ENCODE measurements at regions not wholly inside any gene's neighbourhood (a gene's known extent, or its start where the extent isn't known, plus 50 kb on each side); places are given as distances from the start of the nearest gene placed in this dataset.

DNA sequence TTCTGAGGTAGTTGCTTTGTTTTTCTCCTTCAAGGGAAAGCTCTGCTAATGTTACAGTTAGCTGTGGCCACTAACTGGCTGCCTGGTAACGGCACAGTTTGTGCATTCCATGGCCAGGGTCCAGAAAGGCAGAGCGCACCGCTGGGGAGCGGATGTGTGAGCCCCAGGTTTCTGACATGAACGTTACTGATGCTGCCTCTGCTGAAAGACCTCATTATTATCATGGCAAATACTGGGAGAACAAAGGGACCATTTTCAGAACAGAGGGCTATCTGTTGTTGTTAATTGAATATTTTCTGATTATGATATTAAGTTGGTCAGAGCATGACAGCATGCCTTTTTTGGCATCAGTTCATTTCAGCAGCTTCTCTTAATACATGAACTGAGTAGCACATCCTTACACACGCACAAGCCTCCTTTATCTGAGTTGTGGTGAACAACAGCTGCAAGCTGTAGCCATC, 134.1 kb downstream of the NUDT12 start:
- no peak for DNase-seq
- no peaks in the 10 kb centered on the region for H3K36me3 Mint-ChIP-seq
- no peaks in the 10 kb centered on the region for H3K9me3 Mint-ChIP-seq
- H3K27ac Mint-ChIP-seq, result no peak overlapping the region
- H3K27me3 Mint-ChIP-seq, result no peaks in the 10 kb centered on the region
- H3K4me3 Mint-ChIP-seq, result no peak overlapping the region
- no peak for ATAC-seq (replicated peaks)
- peaks cover 2 to 4% of the 10 kb centered on the region in 2 donors for H3K4me1 Mint-ChIP-seq

DNA sequence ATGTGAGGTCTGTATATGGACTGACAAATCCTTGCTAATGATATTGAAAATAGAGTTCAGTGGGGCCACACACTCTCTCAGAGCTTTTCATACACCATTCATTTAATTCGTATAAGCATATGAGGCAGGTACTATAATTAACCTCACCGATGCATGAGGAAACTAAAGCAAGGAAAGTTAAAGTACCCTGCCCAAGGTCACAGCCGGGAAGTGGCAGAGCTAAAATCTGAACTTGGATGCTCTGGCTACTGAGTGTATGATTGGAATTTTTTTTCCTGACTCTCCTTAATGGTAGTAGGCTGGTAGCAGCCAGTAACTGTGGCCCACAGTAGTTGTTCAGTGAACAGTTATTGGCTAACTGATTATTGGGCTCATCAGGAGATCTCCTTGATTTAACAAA, 135.3 kb downstream of the NUDT12 start:
- H3K9me3 Mint-ChIP-seq, result no peaks in the 10 kb centered on the region
- H3K27me3 Mint-ChIP-seq, result no peaks in the 10 kb centered on the region
- H3K27ac Mint-ChIP-seq, result no peak overlapping the region
- DNase-seq (no peak), ATAC-seq (replicated peaks) (no peak)
- no peaks in the 10 kb centered on the region for H3K36me3 Mint-ChIP-seq
- no peak overlapping the region for H3K4me3 Mint-ChIP-seq
- H3K4me1 Mint-ChIP-seq, result peaks cover 2 to 4% of the 10 kb centered on the region in 2 donors

DNA sequence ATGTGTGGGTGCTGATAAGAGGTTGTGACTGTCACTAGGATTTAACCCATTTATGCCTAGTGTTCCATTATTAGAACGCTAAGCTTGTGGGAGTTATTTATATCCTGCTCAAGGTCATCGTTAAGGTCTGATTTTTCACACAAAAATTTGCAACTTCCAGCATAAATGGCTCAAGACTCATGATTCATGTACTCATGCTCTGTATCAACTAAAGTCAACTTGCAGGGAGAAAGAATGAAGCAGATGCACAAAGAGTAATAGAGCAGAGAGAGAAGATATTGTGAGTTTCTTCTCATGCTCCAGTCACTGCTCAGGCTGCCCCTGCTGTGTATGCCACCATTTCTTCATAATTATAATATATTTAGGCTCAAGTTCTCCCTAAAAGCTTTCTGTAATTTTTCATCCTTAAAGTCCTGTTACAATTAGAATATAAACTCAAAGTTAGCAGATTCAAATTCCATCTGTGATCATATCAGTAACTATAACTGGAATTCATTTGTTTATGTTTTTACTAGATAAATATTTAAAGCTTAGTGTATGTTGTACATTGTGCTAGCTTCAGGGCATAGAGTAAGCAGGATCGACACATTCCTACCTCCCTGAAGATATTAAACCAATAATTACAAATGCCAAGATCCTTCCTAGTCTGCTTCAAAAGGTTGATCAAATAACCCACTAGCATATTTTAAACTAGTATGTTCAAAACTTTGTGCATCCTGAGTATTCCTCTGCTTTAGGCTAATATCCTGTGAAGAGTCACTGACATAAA, 136.7 kb downstream of the NUDT12 start:
- Mint-ChIP-seq H3K4me1 (peaks cover 2 to 11% of the 10 kb centered on the region in 2 donors), H3K4me3 (no peak overlapping the region), H3K27me3 (no peaks in the 10 kb centered on the region), H3K9me3 (no peaks in the 10 kb centered on the region), H3K36me3 (no peaks in the 10 kb centered on the region), H3K27ac (no peak overlapping the region)
- DNase-seq (no peak), ATAC-seq (replicated peaks) (no peak)

DNA sequence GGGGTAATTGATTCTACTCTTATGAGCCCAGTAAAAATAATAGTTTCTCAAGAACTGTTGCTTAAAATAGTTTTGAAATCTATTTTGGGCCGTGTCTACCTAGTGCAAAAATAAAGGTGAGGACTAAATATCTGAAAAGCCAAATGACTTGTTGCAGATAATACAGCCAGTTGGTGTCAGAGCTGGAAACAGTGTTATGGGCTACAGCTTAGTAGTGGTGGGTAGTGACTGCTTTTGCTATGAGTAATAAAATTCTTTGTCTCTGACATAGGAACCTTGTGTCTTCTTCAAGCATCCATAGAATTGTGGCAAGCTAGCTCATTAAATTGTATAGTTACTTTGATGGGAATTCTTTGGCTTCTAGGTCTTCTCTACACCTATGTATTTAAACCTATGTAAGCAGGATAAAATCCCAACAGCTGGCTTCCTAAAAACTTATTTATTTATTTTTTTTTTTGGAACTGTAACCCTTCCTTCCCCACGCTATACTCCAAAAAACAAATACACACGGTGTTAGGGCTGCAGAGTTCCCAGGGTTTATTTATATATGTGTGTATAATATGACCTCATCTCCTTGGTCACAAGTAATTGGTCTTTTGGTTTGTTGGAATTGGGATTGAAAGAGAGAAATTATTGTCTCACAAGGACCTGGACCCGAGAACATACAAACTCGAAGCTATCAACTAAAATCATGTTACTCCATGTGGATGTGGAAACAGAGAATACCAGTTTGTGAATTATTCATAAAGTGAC, 138.0 kb downstream of the NUDT12 start:
- Mint-ChIP-seq H3K27me3 (no peaks in the 10 kb centered on the region), H3K4me3 (no peak overlapping the region), H3K36me3 (no peaks in the 10 kb centered on the region), H3K27ac (no peak overlapping the region), H3K4me1 (peaks cover 2 to 12% of the 10 kb centered on the region in 2 donors), H3K9me3 (no peaks in the 10 kb centered on the region)
- ATAC-seq (replicated peaks) (peak; percentile 94 to 95), DNase-seq (peak; percentile 4)

DNA sequence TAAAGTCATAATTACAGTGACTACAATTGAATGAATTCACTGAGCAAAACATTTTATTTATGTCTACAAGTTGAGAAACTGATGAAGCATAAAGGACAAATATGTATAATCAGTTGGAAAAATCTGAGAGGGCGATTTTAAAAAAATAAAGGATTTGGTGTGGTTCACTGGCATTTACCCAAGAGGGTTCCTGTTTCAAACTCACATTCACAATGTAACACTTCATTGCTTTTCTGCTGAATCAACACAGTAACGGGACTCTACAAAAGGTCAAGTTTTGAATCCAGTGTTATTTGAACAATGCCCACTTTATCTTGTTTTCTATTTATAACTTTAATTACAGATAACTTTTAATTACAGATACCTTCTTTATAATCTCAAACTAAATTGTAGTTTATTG, 138.6 kb downstream of the NUDT12 start:
- ATAC-seq (replicated peaks), result peak; percentile 80 to 82
- Mint-ChIP-seq H3K36me3 (no peaks in the 10 kb centered on the region), H3K27ac (no peak overlapping the region), H3K27me3 (no peaks in the 10 kb centered on the region), H3K4me1 (peaks cover 2 to 12% of the 10 kb centered on the region in 2 donors), H3K9me3 (no peaks in the 10 kb centered on the region), H3K4me3 (peak overlapping the region in 1 of 2 donors; percentile 30)
- DNase-seq, result no peak

- Mint-ChIP-seq H3K27me3 (peaks cover 3 to 7% of the 10 kb centered on the region in 2 donors), H3K4me1 (peaks cover 2 to 12% of the 10 kb centered on the region in 2 donors), H3K36me3 (no peaks in the 10 kb centered on the region), H3K27ac (no peak overlapping the region), H3K4me3 (no peak overlapping the region), H3K9me3 (no peaks in the 10 kb centered on the region)
- ATAC-seq (replicated peaks) (no peak), DNase-seq (no peak)
Measured at GRCh38 chr5:103422756-103423155, 139.8 kb downstream of the NUDT12 start.

DNA sequence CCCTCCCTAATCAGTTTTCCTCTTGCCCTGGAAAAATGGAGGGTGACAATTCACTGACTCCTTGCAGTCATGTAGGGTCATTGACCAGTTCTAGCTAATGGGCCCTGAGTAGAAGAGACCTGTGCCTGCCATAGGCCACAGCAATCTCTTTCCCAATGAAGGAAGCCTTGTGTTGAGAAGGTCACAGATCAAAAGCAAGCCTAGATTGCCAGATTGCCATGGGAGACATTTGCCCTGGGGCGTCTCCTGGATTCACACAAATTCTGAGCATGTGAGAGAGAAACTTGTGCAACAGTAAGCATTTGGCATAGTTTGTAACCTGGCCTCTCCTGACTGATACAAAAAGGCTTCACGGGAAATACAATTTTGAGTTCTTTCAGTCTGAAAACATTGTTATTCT, 148.0 kb downstream of the NUDT12 start:
- Mint-ChIP-seq H3K36me3 (no peaks in the 10 kb centered on the region), H3K9me3 (no peaks in the 10 kb centered on the region), H3K4me1 (no peaks in the 10 kb centered on the region), H3K27ac (no peak overlapping the region), H3K4me3 (no peak overlapping the region), H3K27me3 (peaks cover 7 to 9% of the 10 kb centered on the region in 2 donors)
- ATAC-seq (replicated peaks) (no peak), DNase-seq (no peak)

GRCh38 chr5:103411711-103412110, 150.9 kb downstream of the NUDT12 start:
- no peak for ATAC-seq (replicated peaks)
- Mint-ChIP-seq H3K27me3 (peaks cover 0 to 5% of the 10 kb centered on the region in 2 donors), H3K4me1 (no peaks in the 10 kb centered on the region), H3K4me3 (no peak overlapping the region), H3K9me3 (no peaks in the 10 kb centered on the region), H3K27ac (no peak overlapping the region), H3K36me3 (no peaks in the 10 kb centered on the region)
- DNase-seq, result no peak

DNA sequence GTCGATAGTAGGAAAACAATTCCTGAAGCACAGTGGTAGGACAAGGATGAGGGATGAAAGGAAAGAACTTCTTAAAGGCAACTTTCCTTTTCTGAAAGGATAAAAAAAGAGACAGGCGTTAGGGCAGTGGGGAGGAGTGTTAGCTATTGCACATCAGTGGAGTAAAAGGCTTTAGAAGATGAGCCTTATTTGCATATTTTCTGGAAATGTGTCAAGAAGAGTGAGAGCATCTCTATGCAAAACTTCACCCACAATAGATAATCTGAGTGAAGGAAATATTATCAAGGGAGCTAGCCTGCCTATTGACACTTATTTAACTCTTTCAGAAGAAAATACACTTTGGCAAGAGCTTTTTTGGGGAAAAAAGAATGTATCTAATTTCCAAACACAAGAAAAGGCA, 151.6 kb downstream of the MACIR start:
- DNase-seq (no peak), ATAC-seq (replicated peaks) (peak in 1 of 2 donors; percentile 42)
- no peaks in the 10 kb centered on the region for H3K9me3 Mint-ChIP-seq
- H3K4me3 Mint-ChIP-seq, result no peak overlapping the region
- no peak overlapping the region for H3K27ac Mint-ChIP-seq
- H3K36me3 Mint-ChIP-seq, result no peaks in the 10 kb centered on the region
- H3K4me1 Mint-ChIP-seq, result no peaks in the 10 kb centered on the region
- H3K27me3 Mint-ChIP-seq, result no peaks in the 10 kb centered on the region

DNA sequence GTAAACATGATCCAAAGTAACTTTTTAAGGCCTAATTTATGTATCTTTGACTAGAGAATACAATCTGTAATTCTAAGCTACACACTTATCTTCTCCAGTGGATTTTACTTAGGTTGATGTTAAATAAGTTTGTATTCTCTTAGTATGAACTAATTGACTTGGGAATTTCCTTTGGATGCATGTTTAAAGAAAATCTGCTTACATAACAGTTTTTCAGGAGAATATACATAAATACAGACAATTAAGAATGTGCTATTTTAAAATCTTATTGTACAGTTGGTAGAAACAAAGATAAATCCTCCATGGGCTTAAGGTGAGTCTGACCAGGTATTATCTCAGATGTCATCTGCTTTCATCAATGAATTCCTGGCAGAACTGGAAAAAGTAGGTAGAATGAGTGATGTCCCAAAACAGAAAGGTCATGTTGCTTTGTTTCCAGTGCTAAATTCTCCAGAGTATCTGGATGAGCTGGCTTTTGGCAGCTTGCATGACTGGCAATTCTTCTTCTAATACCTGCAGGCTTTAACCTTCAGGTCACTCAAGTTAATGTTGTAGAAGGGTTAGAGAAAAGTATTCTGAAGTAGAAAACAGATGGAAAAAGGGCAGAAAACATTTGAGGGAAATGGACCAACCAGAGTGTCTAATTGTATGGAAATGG, 150.6 kb downstream of the MACIR start:
- H3K27me3 Mint-ChIP-seq, result no peaks in the 10 kb centered on the region

GRCh38 chr5:103408408-103408807, 149.8 kb downstream of the MACIR start:
- H3K27me3 Mint-ChIP-seq, result no peaks in the 10 kb centered on the region
- no peaks in the 10 kb centered on the region for H3K9me3 Mint-ChIP-seq
- no peak overlapping the region for H3K4me3 Mint-ChIP-seq
- H3K4me1 Mint-ChIP-seq, result no peaks in the 10 kb centered on the region
- no peak overlapping the region for H3K27ac Mint-ChIP-seq
- DNase-seq (no peak), ATAC-seq (replicated peaks) (no peak)
- no peaks in the 10 kb centered on the region for H3K36me3 Mint-ChIP-seq

More for the DNA sequence above, 150.6 kb downstream of the MACIR start:
- Mint-ChIP-seq H3K4me3 (no peak overlapping the region), H3K9me3 (no peaks in the 10 kb centered on the region), H3K36me3 (no peaks in the 10 kb centered on the region), H3K4me1 (no peaks in the 10 kb centered on the region), H3K27ac (no peak overlapping the region)
- DNase-seq (no peak), ATAC-seq (replicated peaks) (no peak)

DNA sequence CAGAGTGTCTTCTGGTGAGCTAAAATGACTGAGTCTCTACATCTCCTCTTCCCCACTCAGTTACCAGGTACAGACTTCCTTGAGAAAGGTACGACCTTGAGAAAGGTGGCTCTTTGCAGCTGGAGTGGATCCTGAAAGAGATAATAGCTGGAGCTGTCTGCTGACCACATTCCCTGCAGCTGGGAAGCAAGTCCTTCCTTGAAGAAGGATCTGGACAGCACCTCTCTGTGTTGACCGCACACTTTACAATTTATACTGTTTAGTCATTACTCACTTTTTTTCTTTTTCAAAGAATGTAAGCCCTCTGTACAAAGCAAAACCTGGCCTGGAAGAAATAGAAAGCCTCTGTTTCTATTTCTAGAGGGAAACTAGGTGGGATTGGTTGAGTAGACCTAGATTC, 148.8 kb downstream of the MACIR start:
- Mint-ChIP-seq H3K4me3 (no peak overlapping the region), H3K4me1 (no peaks in the 10 kb centered on the region), H3K36me3 (no peaks in the 10 kb centered on the region), H3K9me3 (no peaks in the 10 kb centered on the region), H3K27me3 (no peaks in the 10 kb centered on the region), H3K27ac (no peak overlapping the region)
- ATAC-seq (replicated peaks) (no peak), DNase-seq (no peak)

DNA sequence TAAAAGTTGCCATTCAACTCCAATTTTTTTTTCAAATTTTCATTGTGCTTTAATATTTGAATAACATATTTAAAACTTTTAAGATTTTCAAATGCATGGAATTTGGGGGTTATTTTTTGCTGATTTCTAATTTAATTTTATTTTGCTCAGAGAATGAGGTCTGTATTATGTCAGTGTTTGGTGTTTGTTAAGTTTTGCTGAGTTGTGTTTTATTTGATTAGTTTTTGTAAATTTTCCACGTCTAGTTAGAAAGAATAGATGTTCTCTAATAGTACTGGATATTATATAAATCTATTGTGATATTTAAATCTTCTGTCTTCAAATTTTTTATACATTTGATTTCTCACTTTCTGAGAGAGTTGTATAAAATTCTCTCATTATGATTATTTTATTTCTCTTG, 145.9 kb downstream of the MACIR start:
- no peak for ATAC-seq (replicated peaks)
- H3K4me3 Mint-ChIP-seq, result no peak overlapping the region
- H3K27ac Mint-ChIP-seq, result no peak overlapping the region
- no peaks in the 10 kb centered on the region for H3K9me3 Mint-ChIP-seq
- no peak for DNase-seq
- H3K36me3 Mint-ChIP-seq, result no peaks in the 10 kb centered on the region
- H3K27me3 Mint-ChIP-seq, result peaks cover 0 to 13% of the 10 kb centered on the region in 2 donors
- no peaks in the 10 kb centered on the region for H3K4me1 Mint-ChIP-seq

DNA sequence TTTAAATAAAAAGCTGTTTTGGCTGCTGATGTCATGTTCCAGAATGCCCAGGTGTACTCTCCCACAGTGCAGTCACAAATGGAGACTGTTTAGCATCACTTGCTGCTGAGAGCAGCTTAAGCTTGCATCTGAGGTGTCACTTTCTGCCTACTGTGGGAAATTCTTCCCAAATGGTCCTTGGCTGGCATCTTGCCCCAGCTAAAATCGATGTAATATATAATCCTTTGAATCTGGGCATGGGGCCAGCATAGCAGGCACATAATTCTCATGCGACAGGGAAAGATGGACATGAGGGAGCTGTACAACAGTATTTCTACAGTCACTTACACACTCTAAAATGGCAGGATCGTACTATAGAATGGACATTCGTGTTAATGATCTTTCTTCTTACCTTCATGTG, 144.3 kb downstream of the MACIR start:
- Mint-ChIP-seq H3K4me3 (no peak overlapping the region), H3K9me3 (no peaks in the 10 kb centered on the region), H3K36me3 (no peaks in the 10 kb centered on the region), H3K4me1 (no peaks in the 10 kb centered on the region), H3K27ac (no peak overlapping the region), H3K27me3 (peaks cover 1 to 15% of the 10 kb centered on the region in 2 donors)
- ATAC-seq (replicated peaks) (no peak), DNase-seq (no peak)

Data from stimulated activated naive B cell treated with anti-CD40 and anti-IgM and Interleukin-4, amounts not matched to agents 10 μg/mL and 1 μg/mL and 100 μg/mL, for 72 hours (primary cell).